NCI-H128 (cell line): ENCODE measurements at regions not wholly inside any gene's neighbourhood (a gene's known extent, or its start where the extent isn't known, plus 50 kb on each side); places are given as distances from the start of the nearest gene placed in this dataset.
A peak's percentile ranks its signal among the peaks of the same experiment; 100 is the strongest.
"Not testable (repeated sequence)": the region's sequence is repeated elsewhere in the genome, so short reads cannot be mapped to it uniquely, and the experiment has no call there.

Experiments
- DNase-seq: peaks from one replicate; lab custom pipeline; 2025; ENCODE audit not compliant: unreplicated experiment; lab: John Stamatoyannopoulos, UW

- no peak for DNase-seq
Measured at GRCh38 chr4:81786766-81787165, 315.1 kb upstream of the RASGEF1B start.

- no peak for DNase-seq
Measured at GRCh38 chr4:81786063-81786763, 314.5 kb upstream of the RASGEF1B start.

GRCh38 chr4:81785338-81785737 lies 313.6 kb upstream of the RASGEF1B start:
- DNase-seq: no peak

- no peak for DNase-seq
Measured at GRCh38 chr4:81783558-81783957, 311.9 kb upstream of the RASGEF1B start.

GRCh38 chr4:81781799-81782198 lies 310.1 kb upstream of the RASGEF1B start:
- DNase-seq: no peak

- not testable (repeated sequence) for DNase-seq
Measured at GRCh38 chr4:81777718-81778117, 306.0 kb upstream of the RASGEF1B start.

- DNase-seq: no peak
Measured at GRCh38 chr4:81776794-81777193, 305.1 kb upstream of the RASGEF1B start.

GRCh38 chr4:81773557-81773956 lies 301.9 kb upstream of the RASGEF1B start:
- no peak for DNase-seq

GRCh38 chr4:81771721-81772120 lies 300.0 kb upstream of the RASGEF1B start:
- no peak for DNase-seq

GRCh38 chr4:81769244-81769643 lies 297.5 kb upstream of the RASGEF1B start:
- no peak for DNase-seq

GRCh38 chr4:81758574-81759264 lies 287.0 kb upstream of the RASGEF1B start:
- no peak for DNase-seq

- peak; percentile 58 for DNase-seq
Measured at GRCh38 chr4:81757691-81758090, 286.0 kb upstream of the RASGEF1B start.

GRCh38 chr4:81756973-81757372 lies 285.3 kb upstream of the RASGEF1B start:
- DNase-seq: no peak

GRCh38 chr4:81756042-81756441 lies 284.3 kb upstream of the RASGEF1B start:
- DNase-seq: no peak

- DNase-seq: no peak
Measured at GRCh38 chr4:81754169-81754568, 282.5 kb upstream of the RASGEF1B start.

- no peak for DNase-seq
Measured at GRCh38 chr4:81751531-81752289, 280.0 kb upstream of the RASGEF1B start.

GRCh38 chr4:81747242-81747930 lies 275.7 kb upstream of the RASGEF1B start:
- DNase-seq: no peak

GRCh38 chr4:81746773-81747172 lies 275.1 kb upstream of the RASGEF1B start:
- DNase-seq: no peak

- no peak for DNase-seq
Measured at GRCh38 chr4:81746071-81746470, 274.4 kb upstream of the RASGEF1B start.

- DNase-seq: no peak
Measured at GRCh38 chr4:81745050-81745449, 273.3 kb upstream of the RASGEF1B start.

- DNase-seq: no peak
Measured at GRCh38 chr4:81743731-81744435, 272.2 kb upstream of the RASGEF1B start.
